Activated T-helper 2 cell treated with anti-CD3 and anti-CD28 coated beads, Interferon-gamma antibody, Interleukin-2, Interleukin-4, amounts not matched to agents 10 μg/mL and 5 μg/mL and 100 μg/mL, durations not matched to agents 14 hours and 24 hours and 36 hours (primary cell): ENCODE measurements at regions not wholly inside any gene's neighbourhood (a gene's known extent, or its start where the extent isn't known, plus 50 kb on each side); places are given as distances from the start of the nearest gene placed in this dataset.
A peak's percentile ranks its signal among the peaks of the same experiment; 100 is the strongest.
"Not testable (repeated sequence)": the region's sequence is repeated elsewhere in the genome, so short reads cannot be mapped to it uniquely, and the experiment has no call there.

Experiments used
- DNase-seq: peaks from one replicate; pipeline ENCODE4 v3.0.0; 2021; ENCODE audit warnings: low spot score
- H3K27ac Mint-ChIP-seq: one replicate; pipeline ENCODE4 v1.8.0; 2021; ENCODE audit warnings: mixed read lengths
- H3K27me3 Mint-ChIP-seq: one replicate; pipeline ENCODE4 v1.8.0; 2021; ENCODE audit warnings: low read depth, mixed read lengths
- H3K36me3 Mint-ChIP-seq: one replicate; pipeline ENCODE4 v1.8.0; 2021; ENCODE audit warnings: low read depth, mixed read lengths
- H3K4me1 Mint-ChIP-seq: one replicate; pipeline ENCODE4 v1.8.0; 2021; ENCODE audit warnings: low read depth, mixed read lengths
- H3K4me3 Mint-ChIP-seq: one replicate; pipeline ENCODE4 v1.8.0; 2021; ENCODE audit warnings: low read depth, mild to moderate bottlenecking, moderate library complexity, mixed read lengths
- H3K9me3 Mint-ChIP-seq: one replicate; pipeline ENCODE4 v1.8.0; 2021; ENCODE audit warnings: mixed read lengths
- intact Hi-C: fragments of 100-400 bp; cut with micrococcal nuclease; formaldehyde crosslinking; loops from one replicate; pipeline ENCODE4 v1.15.1; 2023

GRCh38 chr3:40940651-40941050 is 258.7 kb upstream of the CTNNB1 start:
- intact Hi-C loops: no loop called here
- Mint-ChIP-seq H3K9me3 (no peaks in the 10 kb centered on the region), H3K27ac (no peak overlapping the region), H3K36me3 (no peaks in the 10 kb centered on the region), H3K4me1 (no peaks in the 10 kb centered on the region), H3K27me3 (peaks cover 3% of the 10 kb centered on the region), H3K4me3 (no peak overlapping the region)
- DNase-seq: no peak

DNA sequence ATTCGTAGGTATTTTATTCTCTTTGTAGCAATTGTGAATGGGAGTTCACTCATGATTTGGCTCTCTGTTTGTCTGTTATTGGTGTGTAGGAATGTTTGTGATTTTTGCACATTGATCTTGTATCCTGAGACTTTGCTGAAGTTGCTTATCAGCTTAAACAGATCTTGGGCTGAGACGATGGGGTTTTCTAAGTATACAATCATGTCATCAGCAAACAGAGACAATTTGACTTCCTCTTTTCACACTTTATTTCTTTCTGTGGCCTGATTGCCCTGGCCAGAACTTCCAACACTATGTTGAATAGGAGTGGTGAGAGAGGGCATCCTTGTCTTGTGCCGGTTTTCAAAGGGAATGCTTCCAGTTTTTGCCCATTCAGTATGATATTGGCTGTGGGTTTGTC is 252.3 kb upstream of the CTNNB1 start:
- DNase-seq, H3K27me3 Mint-ChIP-seq, intact Hi-C loops, H3K36me3 Mint-ChIP-seq, H3K27ac Mint-ChIP-seq, H3K4me3 Mint-ChIP-seq, H3K4me1 Mint-ChIP-seq: not testable (repeated sequence)
- peaks cover 18% of the 10 kb centered on the region for H3K9me3 Mint-ChIP-seq

GRCh38 chr3:40949347-40949746 is 250.0 kb upstream of the CTNNB1 start:
- intact Hi-C loops, DNase-seq, H3K27me3 Mint-ChIP-seq, H3K4me3 Mint-ChIP-seq, H3K36me3 Mint-ChIP-seq, H3K27ac Mint-ChIP-seq, H3K4me1 Mint-ChIP-seq: not testable (repeated sequence)
- H3K9me3 Mint-ChIP-seq: peaks cover 33% of the 10 kb centered on the region

DNA sequence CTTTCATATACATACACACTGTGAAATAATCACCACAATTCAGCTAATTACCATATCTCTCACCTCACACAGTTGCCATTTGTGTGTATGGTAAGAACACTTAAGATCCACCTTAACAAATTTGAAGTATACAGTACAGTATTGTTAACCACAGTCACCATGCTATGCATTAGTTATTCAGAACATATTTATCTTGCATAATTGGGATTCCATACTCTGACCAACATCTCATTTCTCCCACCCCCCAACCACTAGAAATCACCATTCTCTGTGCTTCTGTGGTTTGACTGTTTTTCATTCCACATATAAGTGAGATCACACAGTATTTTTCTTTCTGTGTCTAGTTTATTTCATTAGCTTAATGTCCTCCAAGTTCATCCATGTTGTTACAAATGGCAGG is 247.7 kb upstream of the CTNNB1 start:
- Mint-ChIP-seq H3K27ac (no peak overlapping the region), H3K4me3 (no peak overlapping the region), H3K4me1 (no peaks in the 10 kb centered on the region), H3K27me3 (no peaks in the 10 kb centered on the region), H3K36me3 (no peaks in the 10 kb centered on the region), H3K9me3 (peaks cover 25% of the 10 kb centered on the region)
- no peak for DNase-seq
- intact Hi-C loops: no loop called here

DNA sequence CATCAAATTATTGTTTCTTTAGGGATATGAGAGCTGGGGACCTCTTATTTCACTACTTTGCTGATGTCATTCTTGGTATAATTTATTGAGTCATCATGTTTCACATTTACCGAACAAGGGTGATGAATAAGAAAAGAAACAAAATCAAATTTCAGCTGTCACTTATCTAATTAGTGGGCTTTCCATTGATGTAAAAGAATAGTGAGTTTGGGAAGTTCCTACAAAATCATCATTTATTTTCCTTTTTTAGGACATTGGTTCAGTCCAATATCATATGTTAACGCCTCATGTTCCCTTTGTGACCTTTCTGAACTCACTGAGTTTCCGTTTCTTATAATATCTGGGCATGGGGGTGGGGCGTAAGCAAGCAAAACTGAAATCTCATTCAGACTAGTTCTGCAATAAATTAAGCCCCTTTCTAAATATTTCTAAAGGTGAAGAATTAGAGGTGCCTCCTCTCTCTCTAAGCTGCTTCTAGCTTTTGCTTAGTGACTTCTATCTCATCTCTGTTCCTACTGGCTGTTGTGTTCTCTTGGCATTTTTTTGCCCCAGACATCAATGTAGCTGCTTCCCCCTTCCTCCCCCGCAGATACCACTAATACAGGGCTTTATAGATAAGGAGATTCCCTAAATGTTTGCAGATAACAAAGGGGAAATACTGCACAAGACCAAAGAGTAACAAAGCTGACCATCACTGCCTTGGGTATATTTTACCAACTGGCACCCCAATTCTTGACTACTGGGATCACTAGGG is 238.0 kb upstream of the CTNNB1 start:
- H3K4me1 Mint-ChIP-seq: peaks cover 24% of the 10 kb centered on the region
- no peak for DNase-seq
- H3K27ac Mint-ChIP-seq: peak overlapping the region; percentile 54
- no peak overlapping the region for H3K4me3 Mint-ChIP-seq
- H3K9me3 Mint-ChIP-seq: peaks cover 52% of the 10 kb centered on the region
- intact Hi-C loops: loop anchor here (1.0 kb wide), 1 partner anchor 10 kb away; no protein-coding TSS in a partner anchor
- peaks cover 34% of the 10 kb centered on the region for H3K36me3 Mint-ChIP-seq
- H3K27me3 Mint-ChIP-seq: no peaks in the 10 kb centered on the region

GRCh38 chr3:40962721-40963120 is 236.6 kb upstream of the CTNNB1 start:
- Mint-ChIP-seq H3K9me3 (peaks cover 59% of the 10 kb centered on the region), H3K27me3 (no peaks in the 10 kb centered on the region), H3K27ac (no peak overlapping the region), H3K4me3 (no peak overlapping the region), H3K4me1 (peaks cover 30% of the 10 kb centered on the region), H3K36me3 (peaks cover 36% of the 10 kb centered on the region)
- no peak for DNase-seq
- intact Hi-C loops: no loop called here

GRCh38 chr3:40968666-40969065 is 230.6 kb upstream of the CTNNB1 start:
- Mint-ChIP-seq H3K4me3 (peak overlapping the region; percentile 9), H3K27ac (peak overlapping the region; percentile 100), H3K27me3 (no peaks in the 10 kb centered on the region), H3K36me3 (peaks cover 26% of the 10 kb centered on the region), H3K9me3 (peaks cover 43% of the 10 kb centered on the region), H3K4me1 (peaks cover 64% of the 10 kb centered on the region)
- no peak for DNase-seq
- intact Hi-C loops: no loop called here

GRCh38 chr3:40969341-40969740 is 230.0 kb upstream of the CTNNB1 start:
- Mint-ChIP-seq H3K27me3 (no peaks in the 10 kb centered on the region), H3K4me1 (peaks cover 67% of the 10 kb centered on the region), H3K9me3 (peaks cover 36% of the 10 kb centered on the region), H3K4me3 (no peak overlapping the region), H3K36me3 (peaks cover 22% of the 10 kb centered on the region), H3K27ac (peak overlapping the region; percentile 100)
- DNase-seq: no peak
- intact Hi-C loops: no loop called here

DNA sequence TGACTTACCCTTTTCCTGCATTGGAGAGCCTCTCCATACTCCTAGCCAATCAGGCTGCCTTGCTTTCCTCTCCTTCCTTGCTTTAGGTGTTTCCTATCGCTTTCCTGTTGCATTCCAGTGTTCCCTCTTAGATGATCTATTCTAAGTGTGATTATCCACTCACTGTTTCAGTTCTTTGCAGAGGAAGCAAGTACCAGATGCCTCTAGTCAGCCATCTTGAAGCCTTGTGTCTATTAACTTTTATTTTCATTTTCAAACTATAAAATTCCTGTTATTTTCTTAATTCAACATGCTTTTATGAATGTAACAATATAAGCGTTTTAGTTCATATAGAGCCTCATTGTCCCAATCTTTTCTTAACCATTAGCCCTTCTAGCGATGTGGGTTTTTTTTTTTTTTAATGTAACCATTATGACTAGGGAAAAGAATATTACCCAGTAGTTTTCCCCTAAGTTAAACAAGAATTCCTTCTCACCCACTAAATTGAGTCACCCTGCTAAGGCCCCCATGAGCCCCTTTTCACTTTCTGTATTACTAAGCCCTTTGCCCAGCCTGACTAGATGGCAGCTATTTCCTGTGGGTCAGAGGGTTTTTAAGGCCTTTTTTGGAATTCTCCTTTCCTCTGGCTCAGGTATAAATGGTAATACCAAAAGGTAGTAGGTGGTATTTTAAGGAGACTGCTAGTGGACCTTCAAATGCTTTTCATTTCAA is 229.4 kb upstream of the CTNNB1 start:
- intact Hi-C loops: loop anchor here (2.0 to 10.0 kb wide), 7 partner anchors 47 to 1112 kb away; partner anchors contain the start of gene ULK4
- Mint-ChIP-seq H3K27me3 (no peaks in the 10 kb centered on the region), H3K4me3 (no peak overlapping the region), H3K36me3 (peaks cover 18% of the 10 kb centered on the region), H3K4me1 (peaks cover 70% of the 10 kb centered on the region), H3K9me3 (peaks cover 31% of the 10 kb centered on the region), H3K27ac (peak overlapping the region; percentile 100)
- DNase-seq: no peak

- intact Hi-C loops: loop anchor here (1.0 to 10.0 kb wide), 11 partner anchors 9 to 1111 kb away; partner anchors contain the start of genes CTNNB1 and ULK4
- H3K27me3 Mint-ChIP-seq: no peaks in the 10 kb centered on the region
- peaks cover 14% of the 10 kb centered on the region for H3K36me3 Mint-ChIP-seq
- H3K4me1 Mint-ChIP-seq: peaks cover 74% of the 10 kb centered on the region
- peak overlapping the region; percentile 100 for H3K27ac Mint-ChIP-seq
- H3K4me3 Mint-ChIP-seq: peak overlapping the region; percentile 77
- DNase-seq: peak; percentile 18
- peaks cover 23% of the 10 kb centered on the region for H3K9me3 Mint-ChIP-seq
Measured at GRCh38 chr3:40971191-40972168, 227.8 kb upstream of the CTNNB1 start.

GRCh38 chr3:40972350-40972749 is 227.0 kb upstream of the CTNNB1 start:
- Mint-ChIP-seq H3K4me1 (peaks cover 79% of the 10 kb centered on the region), H3K9me3 (peaks cover 14% of the 10 kb centered on the region), H3K27me3 (no peaks in the 10 kb centered on the region), H3K36me3 (peaks cover 13% of the 10 kb centered on the region), H3K27ac (peak overlapping the region; percentile 100), H3K4me3 (peak overlapping the region; percentile 68)
- no peak for DNase-seq
- intact Hi-C loops: loop anchor here (5.0 to 10.0 kb wide), 5 partner anchors 388 to 1110 kb away; partner anchors contain the start of gene ULK4

GRCh38 chr3:40973141-40973540 is 226.2 kb upstream of the CTNNB1 start:
- peak overlapping the region; percentile 100 for H3K27ac Mint-ChIP-seq
- H3K27me3 Mint-ChIP-seq: no peaks in the 10 kb centered on the region
- intact Hi-C loops: loop anchor here (5.0 to 10.0 kb wide), 5 partner anchors 388 to 1109 kb away; partner anchors contain the start of gene ULK4
- H3K4me1 Mint-ChIP-seq: peaks cover 73% of the 10 kb centered on the region
- H3K9me3 Mint-ChIP-seq: peaks cover 8% of the 10 kb centered on the region
- DNase-seq: no peak
- H3K4me3 Mint-ChIP-seq: no peak overlapping the region
- peaks cover 6% of the 10 kb centered on the region for H3K36me3 Mint-ChIP-seq
